K562 (cell line): ENCODE measurements at regions not wholly inside any gene's neighbourhood (a gene's known extent, or its start where the extent isn't known, plus 50 kb on each side); places are given as distances from the start of the nearest gene placed in this dataset.

ENCODE experiments used
- ATAC-seq: fragments of 200-7000 bp; cut with Tn5 transposase; 3 replicates; pipeline ENCODE4 v1.9.1; 2020; ENCODE audit warnings: moderate library complexity
- BruUV-seq: library from RNA; stranded (reverse); fragments of 400-500 nt; replicated peaks from 2 replicates; lab custom pipeline; 2021; lab: Mats Ljungman, UMichigan
- CTCF ChIA-PET: fragments of 300-600 bp; formaldehyde crosslinking; extraction: SDS; loops from one replicate; lab custom pipeline; 2021; ENCODE audit warnings: low intra/inter-chr PET ratio; lab: Yijun Ruan, JAX
- POLR2A ChIA-PET: fragments of 300-600, 350-650 bp; sonication (Branson Sonifier 250); formaldehyde crosslinking; extraction: SDS; loops from one replicate; lab custom pipeline; 2021; ENCODE audit warnings: antibody characterized with exemption, inconsistent platforms; lab: Yijun Ruan, JAX
- DNase-seq, 4 experiments: peaks; one replicate each; pipeline versions ENCODE4 v3.0.0 to v3.0.0-alpha.2; 2011 to 2018; ENCODE audit warnings: low spot score in 3 of 4, mixed read lengths in 3 of 4; ENCODE audit errors: extremely low read depth in 1 of 4
- FAIRE-seq: peaks from 2 replicates; lab custom pipeline; 2011; peaks lifted over from hg19 to GRCh38; lab: Jason Lieb, UNC
- H2AFZ ChIP-seq: 2 replicates; pipeline ENCODE4 v1.6.0; 2011; ENCODE audit warnings: low read depth, low read length, control low read depth, inconsistent platforms
- H3K27ac ChIP-seq: fragments of 200-600 bp; 3 replicates; pipeline ENCODE4 v1.8.0; 2011; ENCODE audit warnings: low read depth, mild to moderate bottlenecking, control low read depth, inconsistent platforms, low read length, moderate library complexity, mixed read lengths; ENCODE audit errors: extremely low read depth
- H3K27me3 ChIP-seq, 2 experiments: fragments of 300-600 bp in 1 of 2; 2 replicates in 1 of 2; 3 replicates in 1 of 2; pipeline versions ENCODE4 v1.6.0 to v1.8.0; 2011; ENCODE audit warnings: inconsistent platforms in 2 of 2, low read length in 2 of 2, mild to moderate bottlenecking in 1 of 2, mixed read lengths in 1 of 2, moderate library complexity in 1 of 2; ENCODE audit not compliant: control insufficient read depth in 2 of 2, insufficient read depth in 2 of 2
- H3K36me3 ChIP-seq: fragments of 300-600 bp; 3 replicates; pipeline ENCODE4 v1.8.0; 2011; ENCODE audit warnings: mild to moderate bottlenecking, low read length, inconsistent platforms; ENCODE audit not compliant: control insufficient read depth, insufficient read depth
- H3K4me1 ChIP-seq, 2 experiments: fragments of 200-600 bp in 1 of 2; replicated peaks in 1 of 2; 2 replicates in 1 of 2; 3 replicates in 1 of 2; pipeline versions ENCODE4 v1.5.1 to v1.8.0; 2011; ENCODE audit warnings: inconsistent platforms in 2 of 2, low read length in 2 of 2, mild to moderate bottlenecking in 1 of 2, mixed read lengths in 1 of 2, moderate library complexity in 1 of 2; ENCODE audit not compliant: control insufficient read depth in 2 of 2, insufficient read depth in 2 of 2
- H3K4me2 ChIP-seq: 2 replicates; pipeline ENCODE4 v1.6.1; 2011; ENCODE audit warnings: low read length, control low read depth, inconsistent platforms, mixed read lengths; ENCODE audit not compliant: insufficient read depth
- H3K4me3 ChIP-seq: fragments of 200-600 bp; sonication (generic), shearing (Covaris generic); 2 replicates; pipeline ENCODE4 v1.5.1; 2016; ENCODE audit warnings: control low read depth, inconsistent platforms
- H3K79me2 ChIP-seq: fragments of 200-600 bp; 3 replicates; pipeline ENCODE4 v1.8.0; 2011; ENCODE audit warnings: low read length, inconsistent platforms; ENCODE audit not compliant: control insufficient read depth, insufficient read depth
- H3K9ac ChIP-seq, 2 experiments: 2 replicates each; pipeline versions ENCODE4 v1.6.0 to v1.6.1; 2011; ENCODE audit warnings: low read depth in 2 of 2, low read length in 2 of 2, control low read depth in 1 of 2, inconsistent platforms in 1 of 2, mild to moderate bottlenecking in 1 of 2, mixed read lengths in 1 of 2; ENCODE audit not compliant: insufficient read depth in 1 of 2
- H3K9me1 ChIP-seq: one replicate; pipeline ENCODE4 v1.6.0; 2011; ENCODE audit warnings: inconsistent platforms, mild to moderate bottlenecking, low read length, moderate library complexity; ENCODE audit not compliant: control insufficient read depth, insufficient read depth
- H3K9me3 ChIP-seq: replicated peaks from 2 replicates; pipeline ENCODE4 v1.5.1; 2011; ENCODE audit warnings: low read depth, low read length, inconsistent platforms; ENCODE audit not compliant: control insufficient read depth, insufficient read depth
- H4K20me1 ChIP-seq: replicated peaks from 2 replicates; pipeline ENCODE4 v1.6.1; 2011; ENCODE audit warnings: low read length, inconsistent platforms, mixed read lengths; ENCODE audit not compliant: control insufficient read depth, insufficient read depth
- BRF2 ChIP-seq: IDR thresholded peaks from 3 replicates; pipeline ENCODE4 v1.6.1; 2011; ENCODE audit warnings: borderline replicate concordance, mild to moderate bottlenecking; ENCODE audit not compliant: insufficient read length, insufficient read depth
- CUX1 ChIP-seq: fragments of 200-800 bp; sonication (Bioruptor generic); IDR thresholded peaks from 2 replicates; pipeline ENCODE4 v1.6.1; 2016; ENCODE audit warnings: missing genetic modification characterization, missing compliant biosample characterization
- E2F8 ChIP-seq: fragments of 450-650 bp; IDR thresholded peaks from 2 replicates; pipeline ENCODE4 v1.7.1; 2018; ENCODE audit warnings: mild to moderate bottlenecking, low read depth; ENCODE audit not compliant: partially characterized antibody
- ELF1 ChIP-seq: fragments of 200-800 bp; sonication (Bioruptor generic); IDR thresholded peaks from 2 replicates; pipeline ENCODE4 v1.6.1; 2016; ENCODE audit warnings: missing genetic modification characterization, missing compliant biosample characterization
- OTX1 ChIP-seq: fragments of 450-650 bp; formaldehyde crosslinking; IDR thresholded peaks from 2 replicates; pipeline ENCODE4 v1.4.0; 2022; ENCODE audit warnings: mild to moderate bottlenecking
- RBFOX2 ChIP-seq: fragments of 200-400 bp; formaldehyde crosslinking; IDR thresholded peaks from 2 replicates; pipeline ENCODE4 v1.6.1; 2017; ENCODE audit warnings: low read depth, mild to moderate bottlenecking, low read length, moderate library complexity
- RHOXF2B ChIP-seq: fragments of 250-450 bp; sonication (Bioruptor Pico); conservative IDR thresholded peaks from 2 replicates; pipeline ENCODE4 v1.5.1; 2021
- SAFB2 ChIP-seq: fragments of 200-400 bp; formaldehyde crosslinking; IDR thresholded peaks from 2 replicates; pipeline ENCODE4 v1.6.1; 2018; ENCODE audit warnings: borderline replicate concordance, low read length, low read depth, moderate library complexity; ENCODE audit not compliant: severe bottlenecking
- XRCC5 ChIP-seq: fragments of 200-400 bp; formaldehyde crosslinking; IDR thresholded peaks from 2 replicates; pipeline ENCODE4 v1.6.1; 2017; ENCODE audit warnings: low read depth, mild to moderate bottlenecking, low read length
- ZNF143 ChIP-seq: sonication (generic); formaldehyde crosslinking; IDR thresholded peaks from 2 replicates; pipeline ENCODE4 v1.9.0; 2022; ENCODE audit warnings: mild to moderate bottlenecking, missing genetic modification reagents
- WGBS: fragments of 100-300 bp; shearing (Covaris generic); methylation state at CpG from one replicate; pipeline ENCODE4 v1.1.6; 2016; ENCODE audit warnings: low coverage, mixed read lengths; ENCODE audit not compliant: insufficient coverage; ENCODE audit errors: missing lambda C conversion rate; 5-methylcytosine and 5-hydroxymethylcytosine counted together
- in situ Hi-C: fragments of 300-500 bp; cut with MboI; formaldehyde crosslinking; loops from 4 replicates; pipeline ENCODE4 v1.15.0; 2018; ENCODE audit warnings: inconsistent platforms, mixed read lengths
- intact Hi-C: fragments of 100-400 bp; cut with micrococcal nuclease; formaldehyde crosslinking; loops from 2 replicates; pipeline ENCODE4 v1.14.2; 2022

DNA sequence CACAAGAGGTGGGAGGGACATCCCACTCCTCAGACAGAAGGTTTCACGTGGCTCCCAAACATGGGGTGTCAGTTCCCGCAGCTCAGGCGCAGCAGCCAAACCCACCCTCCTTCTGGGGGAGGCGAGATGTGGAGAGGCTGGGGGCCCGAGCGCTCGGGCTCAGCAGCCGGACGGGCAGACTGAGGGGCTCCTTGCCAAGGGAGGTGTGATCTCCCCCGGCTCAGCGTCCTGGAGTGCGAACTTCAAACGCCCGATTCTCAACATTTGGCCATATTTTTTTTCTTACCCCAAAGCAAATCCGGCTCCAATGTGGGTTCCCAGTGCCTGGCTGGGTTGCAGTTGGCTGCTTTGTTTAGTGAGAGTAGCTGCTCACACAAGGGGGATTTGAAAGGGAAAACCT is 477.9 kb downstream of the MN1 start:
- intact Hi-C loops = no loop called here
- no peaks in the 10 kb centered on the region for H4K20me1 ChIP-seq
- H2AFZ ChIP-seq = no peak overlapping the region
- in situ Hi-C loops = no loop called here
- WGBS = under 1% methylated on average over 15 of the region's 15 CpGs
- CTCF ChIA-PET = no interaction called here
- no peaks in the 10 kb centered on the region for H3K9me3 ChIP-seq
- no peak overlapping the region for H3K4me3 ChIP-seq
- no peaks in the 10 kb centered on the region for H3K9me1 ChIP-seq
- H3K27ac ChIP-seq = no peak overlapping the region
- no peaks in the 10 kb centered on the region for H3K27me3 ChIP-seq
- H3K4me1 ChIP-seq = no peaks in the 10 kb centered on the region
- no peak overlapping the region for H3K4me2 ChIP-seq
- no peak for ATAC-seq
- no peak for DNase-seq
- FAIRE-seq = no peak
- no peak overlapping the region for H3K9ac ChIP-seq
- H3K79me2 ChIP-seq = no peaks in the 10 kb centered on the region
- POLR2A ChIA-PET = interaction anchor here (1.0 kb wide), 1 partner anchor 9 kb away, joined by 3 read pairs; no protein-coding TSS in a partner anchor
- no TSS peak for BruUV-seq
- no peaks in the 10 kb centered on the region for H3K36me3 ChIP-seq
- TF ChIP-seq CUX1 (CRISPR knock-in tag) = no peak
- TF ChIP-seq ZNF143 (CRISPR knock-in tag) = no peak
- no peak for TF ChIP-seq OTX1 (CRISPR knock-in tag)
- TF ChIP-seq E2F8 = no peak
- TF ChIP-seq SAFB2 = no peak
- no peak for TF ChIP-seq RBFOX2
- no peak for TF ChIP-seq RHOXF2B (CRISPR knock-in tag)
- TF ChIP-seq XRCC5 = no peak
- no peak for TF ChIP-seq BRF2
- no peak for TF ChIP-seq ELF1 (tag)
